PC-9 (cell line): ENCODE measurements at regions not wholly inside any gene's neighbourhood (a gene's known extent, or its start where the extent isn't known, plus 50 kb on each side); places are given as distances from the start of the nearest gene placed in this dataset.

Experiments
- BruUV-seq: library from RNA; stranded (reverse); fragments of 400-500 nt; replicated peaks from 2 replicates; lab custom pipeline; 2021; lab: Mats Ljungman, UMichigan
- CTCF ChIA-PET: fragments of 300-600 bp; sonication (Branson Sonifier 250); formaldehyde crosslinking; loops from one replicate; lab custom pipeline; 2022; ENCODE audit warnings: antibody characterized with exemption; lab: Charles Lee
- POLR2A ChIA-PET: fragments of 300-600 bp; sonication (Branson Sonifier 250); formaldehyde crosslinking; loops from one replicate; lab custom pipeline; 2022; ENCODE audit warnings: antibody characterized with exemption; ENCODE audit not compliant: unreplicated experiment; lab: Charles Lee
- DNase-seq, 2 experiments: peaks; one replicate each; pipeline versions ENCODE4 v3.0.0 to v3.0.0-alpha.2; 2015 to 2022; ENCODE audit warnings: mixed read lengths in 1 of 2
- H2AFZ ChIP-seq: fragments of 200-600 bp; sonication (generic); 2 replicates; pipeline ENCODE4 v1.8.1; 2017; ENCODE audit warnings: antibody characterized with exemption
- H3F3A ChIP-seq: fragments of 200-600 bp; sonication (generic); 2 replicates; pipeline ENCODE4 v1.8.1; 2017; ENCODE audit warnings: antibody characterized with exemption, mild to moderate bottlenecking, low read depth; ENCODE audit not compliant: insufficient read depth
- H3K27ac ChIP-seq: fragments of 200-600 bp; sonication (generic); 2 replicates; pipeline ENCODE4 v1.6.1; 2016; ENCODE audit warnings: mixed run types
- H3K27me3 ChIP-seq: fragments of 200-600 bp; sonication (generic); 2 replicates; pipeline ENCODE4 v1.6.1; 2016; ENCODE audit warnings: low read depth, mixed run types; ENCODE audit not compliant: insufficient read depth
- H3K36me3 ChIP-seq: fragments of 200-600 bp; sonication (generic); 2 replicates; pipeline ENCODE4 v1.6.1; 2016; ENCODE audit warnings: low read depth, mixed run types
- H3K4me1 ChIP-seq: fragments of 200-600 bp; sonication (generic); replicated peaks from 2 replicates; pipeline ENCODE4 v1.6.1; 2016; ENCODE audit warnings: mixed run types; ENCODE audit not compliant: insufficient read depth
- H3K4me2 ChIP-seq: fragments of 200-600 bp; sonication (generic); 2 replicates; pipeline ENCODE4 v1.6.1; 2017; ENCODE audit warnings: mixed run types
- H3K4me3 ChIP-seq: fragments of 200-600 bp; sonication (generic); 2 replicates; pipeline ENCODE4 v1.6.1; 2016; ENCODE audit warnings: mixed run types
- H3K79me2 ChIP-seq: fragments of 200-600 bp; sonication (generic); 2 replicates; pipeline ENCODE4 v1.6.1; 2017; ENCODE audit warnings: low read depth, mixed run types
- H3K9me2 ChIP-seq: fragments of 200-600 bp; sonication (generic); 2 replicates; pipeline ENCODE4 v1.8.1; 2017; ENCODE audit warnings: mild to moderate bottlenecking; ENCODE audit not compliant: insufficient read depth
- H3K9me3 ChIP-seq: fragments of 200-600 bp; sonication (generic); 2 replicates; pipeline ENCODE4 v1.8.1; 2016; ENCODE audit warnings: low read depth; ENCODE audit not compliant: insufficient read depth
- H4K20me1 ChIP-seq: fragments of 200-600 bp; sonication (generic); 2 replicates; pipeline ENCODE4 v1.8.1; 2017; ENCODE audit not compliant: insufficient read depth
- EZH2 ChIP-seq: fragments of 200-600 bp; sonication (generic); IDR thresholded peaks from 2 replicates; pipeline ENCODE4 v1.8.0; 2017; ENCODE audit warnings: antibody characterized with exemption, low read depth
- intact Hi-C: fragments of 100-400 bp; cut with micrococcal nuclease; formaldehyde crosslinking; loops from one replicate; pipeline ENCODE4 v1.10.0; 2022; ENCODE audit not compliant: unreplicated experiment
- TF ChIP-seq, protein P1 (sequence below): fragments of 200-600 bp; sonication (generic); conservative IDR thresholded peaks from 2 replicates; pipeline ENCODE4 v1.6.1; 2017; ENCODE audit warnings: mixed run types, antibody characterized with exemption, mild to moderate bottlenecking, moderate library complexity

DNA sequence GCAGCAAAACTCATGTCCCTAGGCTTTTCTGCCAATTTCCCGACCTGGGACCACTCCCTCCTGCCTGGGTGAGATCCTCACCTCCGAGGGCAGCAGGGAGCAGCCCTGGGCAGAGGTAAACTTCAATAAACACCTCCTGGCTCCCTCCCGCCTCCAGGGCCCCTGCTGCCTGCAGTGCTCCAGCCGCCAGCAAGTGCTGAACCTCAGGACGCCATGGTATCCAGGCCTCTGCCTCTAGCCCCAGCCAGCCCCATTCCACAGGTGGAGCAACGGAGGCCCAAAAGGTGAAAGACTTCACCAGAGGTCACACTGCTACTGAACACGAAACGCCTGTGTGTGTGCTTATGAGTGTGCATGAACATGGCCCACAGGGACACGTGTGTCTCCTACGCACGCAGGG lies 59.9 kb upstream of the LINGO1 start:
- no TSS peak for BruUV-seq
- Histone ChIP-seq H4K20me1 (no peaks in the 10 kb centered on the region), H3K9me2 (no peaks in the 10 kb centered on the region), H2AFZ (no peak overlapping the region), H3K27ac (no peak overlapping the region), H3K4me1 (no peaks in the 10 kb centered on the region), H3F3A (no peaks in the 10 kb centered on the region), H3K36me3 (no peaks in the 10 kb centered on the region), H3K27me3 (peaks cover 99% of the 10 kb centered on the region), H3K4me2 (no peak overlapping the region), H3K9me3 (no peaks in the 10 kb centered on the region), H3K4me3 (no peak overlapping the region), H3K79me2 (no peaks in the 10 kb centered on the region)
- ChIA-PET POLR2A (no interaction called here), CTCF (no interaction called here)
- intact Hi-C loops: no loop called here
- TF ChIP-seq, protein P1, sequence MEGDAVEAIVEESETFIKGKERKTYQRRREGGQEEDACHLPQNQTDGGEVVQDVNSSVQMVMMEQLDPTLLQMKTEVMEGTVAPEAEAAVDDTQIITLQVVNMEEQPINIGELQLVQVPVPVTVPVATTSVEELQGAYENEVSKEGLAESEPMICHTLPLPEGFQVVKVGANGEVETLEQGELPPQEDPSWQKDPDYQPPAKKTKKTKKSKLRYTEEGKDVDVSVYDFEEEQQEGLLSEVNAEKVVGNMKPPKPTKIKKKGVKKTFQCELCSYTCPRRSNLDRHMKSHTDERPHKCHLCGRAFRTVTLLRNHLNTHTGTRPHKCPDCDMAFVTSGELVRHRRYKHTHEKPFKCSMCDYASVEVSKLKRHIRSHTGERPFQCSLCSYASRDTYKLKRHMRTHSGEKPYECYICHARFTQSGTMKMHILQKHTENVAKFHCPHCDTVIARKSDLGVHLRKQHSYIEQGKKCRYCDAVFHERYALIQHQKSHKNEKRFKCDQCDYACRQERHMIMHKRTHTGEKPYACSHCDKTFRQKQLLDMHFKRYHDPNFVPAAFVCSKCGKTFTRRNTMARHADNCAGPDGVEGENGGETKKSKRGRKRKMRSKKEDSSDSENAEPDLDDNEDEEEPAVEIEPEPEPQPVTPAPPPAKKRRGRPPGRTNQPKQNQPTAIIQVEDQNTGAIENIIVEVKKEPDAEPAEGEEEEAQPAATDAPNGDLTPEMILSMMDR: no peak
- no peak for TF ChIP-seq EZH2
- no peak for DNase-seq

DNA sequence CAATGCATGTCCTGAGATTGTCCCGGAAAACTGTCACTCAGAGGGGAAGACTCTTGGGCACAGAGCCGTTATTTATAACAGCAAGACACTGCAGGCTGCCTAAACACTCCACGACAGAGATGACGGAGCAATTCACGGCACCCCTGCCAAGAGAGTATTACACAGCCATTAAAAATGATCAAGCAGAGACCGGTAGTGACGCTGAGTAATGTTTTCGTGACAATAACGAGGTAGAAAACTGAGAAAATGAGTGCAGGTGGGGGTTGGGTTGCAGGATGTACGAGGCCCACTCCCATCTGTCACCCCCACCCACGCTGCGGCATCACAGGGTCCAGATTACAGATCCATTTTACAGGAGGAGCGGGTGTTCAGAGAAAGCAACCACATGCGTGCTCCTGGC lies 58.9 kb upstream of the LINGO1 start:
- Histone ChIP-seq H3K4me1 (no peaks in the 10 kb centered on the region), H4K20me1 (no peaks in the 10 kb centered on the region), H3K4me3 (no peak overlapping the region), H3K27me3 (peaks cover 99% of the 10 kb centered on the region), H3K79me2 (no peaks in the 10 kb centered on the region), H3K36me3 (no peaks in the 10 kb centered on the region), H3K4me2 (no peak overlapping the region), H2AFZ (no peak overlapping the region), H3K9me2 (no peaks in the 10 kb centered on the region), H3K9me3 (no peaks in the 10 kb centered on the region), H3F3A (no peaks in the 10 kb centered on the region), H3K27ac (no peak overlapping the region)
- no peak for DNase-seq
- POLR2A ChIA-PET: no interaction called here
- CTCF ChIA-PET: no interaction called here
- TF ChIP-seq EZH2: no peak
- TF ChIP-seq, protein P1: no peak
- intact Hi-C loops: no loop called here
- no TSS peak for BruUV-seq

DNA sequence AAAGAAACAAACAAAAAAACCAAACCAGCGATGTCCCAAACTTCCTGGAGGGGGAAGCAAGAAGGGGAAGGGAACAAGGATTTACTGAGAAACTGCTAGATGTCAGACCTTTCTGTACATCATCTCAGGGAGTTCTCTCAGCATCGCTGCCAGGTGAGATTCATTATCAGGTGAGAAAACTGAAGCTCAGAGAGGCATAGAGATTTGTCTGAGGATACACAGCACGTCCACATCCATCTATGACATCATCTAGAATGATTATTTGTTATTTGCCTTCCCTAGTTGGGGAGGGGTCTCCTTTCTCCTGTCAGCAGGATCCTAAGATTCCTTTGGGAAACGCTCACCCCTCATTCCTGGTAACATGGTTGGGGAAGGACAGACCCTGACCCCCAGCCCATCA lies 57.1 kb upstream of the LINGO1 start:
- Histone ChIP-seq H3K27me3 (peaks cover 91% of the 10 kb centered on the region), H3F3A (no peaks in the 10 kb centered on the region), H3K36me3 (no peaks in the 10 kb centered on the region), H3K4me3 (no peak overlapping the region), H3K4me2 (no peak overlapping the region), H2AFZ (no peak overlapping the region), H3K9me2 (no peaks in the 10 kb centered on the region), H3K27ac (no peak overlapping the region), H3K4me1 (no peaks in the 10 kb centered on the region), H3K79me2 (no peaks in the 10 kb centered on the region), H3K9me3 (no peaks in the 10 kb centered on the region), H4K20me1 (no peaks in the 10 kb centered on the region)
- intact Hi-C loops: no loop called here
- no peak for DNase-seq
- no TSS peak for BruUV-seq
- ChIA-PET CTCF (no interaction called here), POLR2A (no interaction called here)
- TF ChIP-seq EZH2: no peak
- TF ChIP-seq, protein P1: no peak
